Thyroid gland (tissue), 4 donors: ENCODE measurements at regions not wholly inside any gene's neighbourhood (a gene's known extent, or its start where the extent isn't known, plus 50 kb on each side); places are given as distances from the start of the nearest gene placed in this dataset.
"Not testable (repeated sequence)": the region's sequence is repeated elsewhere in the genome, so short reads cannot be mapped to it uniquely, and the experiment has no call there.

ENCODE experiments used
- DNase-seq, 2 donors: peaks; one replicate each; pipeline ENCODE4 v3.0.0-alpha.2; 2019
- H3K27ac ChIP-seq, 3 donors: fragments of 200-600 bp; sonication (generic); 1 replicate in 2 of 3; 2 replicates in 1 of 3; pipeline ENCODE4 v1.5.1; 2016 to 2019; ENCODE audit warnings: mild to moderate bottlenecking in 1 of 3, moderate library complexity in 1 of 3
- H3K27me3 ChIP-seq: fragments of 200-600 bp; sonication (generic); one replicate; pipeline ENCODE4 v1.5.1; 2019
- H3K36me3 ChIP-seq, 2 donors: fragments of 200-600 bp; sonication (generic); one replicate each; pipeline ENCODE4 v1.5.1; 2016 to 2019
- H3K4me1 ChIP-seq, 2 donors: fragments of 200-600 bp; sonication (generic); one replicate each; pipeline ENCODE4 v1.5.1; 2017 to 2019
- H3K4me3 ChIP-seq, 3 donors: fragments of 200-600 bp; sonication (generic); replicated peaks in 1 of 3; 1 replicate in 2 of 3; 2 replicates in 1 of 3; pipeline ENCODE4 v1.5.1; 2016; ENCODE audit warnings: mild to moderate bottlenecking in 1 of 3
- H3K9me3 ChIP-seq: fragments of 200-600 bp; sonication (generic); one replicate; pipeline ENCODE4 v1.5.1; 2017
- POLR2A ChIP-seq, 2 donors: fragments of 450-650 bp; IDR thresholded peaks; one replicate each; pipeline ENCODE4 v1.6.1; 2017; ENCODE audit warnings: antibody characterized with exemption in 2 of 2, mild to moderate bottlenecking in 2 of 2, moderate library complexity in 1 of 2
- WGBS, 2 donors: methylation state at CpG; one replicate each; pipeline ENCODE4 v1.1.5; 2017; 5-methylcytosine and 5-hydroxymethylcytosine counted together
- intact Hi-C: fragments of 100-400 bp; cut with DNase I; formaldehyde crosslinking; loops from one replicate; pipeline ENCODE4 v1.15.1; 2023
- TF ChIP-seq, protein P1 (sequence below), 6 experiments: fragments of 200-600 bp in 3 of 6; fragments of 450-650 bp in 3 of 6; sonication (generic) in 3 of 6; IDR thresholded peaks; one replicate each; pipeline ENCODE4 v1.5.1; 2016 to 2019; ENCODE audit warnings: antibody characterized with exemption in 6 of 6, mild to moderate bottlenecking in 2 of 6, inconsistent platforms in 1 of 6, moderate library complexity in 1 of 6

DNA sequence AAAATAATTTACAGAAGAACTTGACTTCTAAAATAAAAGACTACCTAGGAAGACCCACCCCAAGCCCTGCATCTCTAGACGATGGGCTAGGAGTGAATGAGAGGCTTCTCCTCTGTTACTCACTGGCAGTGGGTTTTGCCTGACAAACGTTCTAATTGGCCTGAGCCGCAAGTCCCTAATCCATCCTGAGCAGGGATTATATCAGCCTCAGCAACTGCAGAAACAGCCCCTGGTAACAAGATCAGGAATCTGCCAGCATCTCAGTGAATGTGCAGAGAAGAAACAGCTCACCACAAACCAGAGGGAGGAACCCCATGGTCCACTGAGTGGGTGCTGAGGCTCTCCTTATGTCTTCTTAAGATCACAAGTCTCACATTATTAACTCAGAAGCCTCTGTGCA is 240.6 kb downstream of the BRINP2 start:
- H3K27ac ChIP-seq, result no peak overlapping the region
- H3K27me3 ChIP-seq, result no peaks in the 10 kb centered on the region
- 26 to 61% methylated on average over 3 of the region's 3 CpGs for WGBS, 2 donors
- no peaks in the 10 kb centered on the region for H3K4me1 ChIP-seq
- no peaks in the 10 kb centered on the region for H3K9me3 ChIP-seq
- intact Hi-C loops, result no loop called here
- DNase-seq, result no peak
- no peaks in the 10 kb centered on the region for H3K36me3 ChIP-seq
- no peak for TF ChIP-seq POLR2A (IDR thresholded peaks at IDR 0.05)
- TF ChIP-seq, protein P1, sequence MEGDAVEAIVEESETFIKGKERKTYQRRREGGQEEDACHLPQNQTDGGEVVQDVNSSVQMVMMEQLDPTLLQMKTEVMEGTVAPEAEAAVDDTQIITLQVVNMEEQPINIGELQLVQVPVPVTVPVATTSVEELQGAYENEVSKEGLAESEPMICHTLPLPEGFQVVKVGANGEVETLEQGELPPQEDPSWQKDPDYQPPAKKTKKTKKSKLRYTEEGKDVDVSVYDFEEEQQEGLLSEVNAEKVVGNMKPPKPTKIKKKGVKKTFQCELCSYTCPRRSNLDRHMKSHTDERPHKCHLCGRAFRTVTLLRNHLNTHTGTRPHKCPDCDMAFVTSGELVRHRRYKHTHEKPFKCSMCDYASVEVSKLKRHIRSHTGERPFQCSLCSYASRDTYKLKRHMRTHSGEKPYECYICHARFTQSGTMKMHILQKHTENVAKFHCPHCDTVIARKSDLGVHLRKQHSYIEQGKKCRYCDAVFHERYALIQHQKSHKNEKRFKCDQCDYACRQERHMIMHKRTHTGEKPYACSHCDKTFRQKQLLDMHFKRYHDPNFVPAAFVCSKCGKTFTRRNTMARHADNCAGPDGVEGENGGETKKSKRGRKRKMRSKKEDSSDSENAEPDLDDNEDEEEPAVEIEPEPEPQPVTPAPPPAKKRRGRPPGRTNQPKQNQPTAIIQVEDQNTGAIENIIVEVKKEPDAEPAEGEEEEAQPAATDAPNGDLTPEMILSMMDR (IDR thresholded peaks at IDR 0.05), result no peak
- no peak overlapping the region for H3K4me3 ChIP-seq

DNA sequence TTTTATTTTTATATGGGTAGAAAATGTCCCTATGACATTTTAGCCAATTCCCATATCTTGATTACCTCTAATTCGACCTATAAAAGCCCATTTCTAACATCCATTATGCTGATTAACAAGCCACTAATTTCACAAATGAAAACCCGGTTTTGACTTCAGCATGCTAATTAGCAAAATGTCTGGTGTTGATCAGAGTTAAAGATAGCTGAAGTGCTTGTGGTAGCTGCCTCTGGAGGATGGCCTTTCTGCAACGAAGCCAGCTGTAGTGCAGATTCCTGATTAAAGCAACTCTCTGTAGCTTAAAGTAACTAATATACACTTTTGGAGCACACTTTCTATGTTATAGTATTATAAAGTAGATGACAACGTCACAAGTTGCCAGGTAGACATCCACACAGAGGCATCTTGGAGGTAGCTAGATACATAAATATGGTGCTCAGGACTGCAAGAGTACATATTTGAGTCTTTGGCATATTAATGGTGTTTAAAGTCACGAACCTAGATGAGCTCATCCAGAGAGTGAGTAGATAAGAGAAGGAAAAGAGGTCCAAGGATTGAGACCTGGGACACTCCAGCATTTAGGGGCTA is 239.5 kb downstream of the BRINP2 start:
- TF ChIP-seq, protein P1 (IDR thresholded peaks at IDR 0.05), result no peak
- TF ChIP-seq POLR2A (IDR thresholded peaks at IDR 0.05), result no peak
- Histone ChIP-seq H3K27ac (no peak overlapping the region), H3K27me3 (no peaks in the 10 kb centered on the region), H3K9me3 (no peaks in the 10 kb centered on the region), H3K4me3 (no peak overlapping the region), H3K4me1 (no peaks in the 10 kb centered on the region), H3K36me3 (no peaks in the 10 kb centered on the region)
- intact Hi-C loops, result no loop called here
- 66 to 71% methylated on average over 5 of the region's 5 CpGs for WGBS, 2 donors
- no peak for DNase-seq

DNA sequence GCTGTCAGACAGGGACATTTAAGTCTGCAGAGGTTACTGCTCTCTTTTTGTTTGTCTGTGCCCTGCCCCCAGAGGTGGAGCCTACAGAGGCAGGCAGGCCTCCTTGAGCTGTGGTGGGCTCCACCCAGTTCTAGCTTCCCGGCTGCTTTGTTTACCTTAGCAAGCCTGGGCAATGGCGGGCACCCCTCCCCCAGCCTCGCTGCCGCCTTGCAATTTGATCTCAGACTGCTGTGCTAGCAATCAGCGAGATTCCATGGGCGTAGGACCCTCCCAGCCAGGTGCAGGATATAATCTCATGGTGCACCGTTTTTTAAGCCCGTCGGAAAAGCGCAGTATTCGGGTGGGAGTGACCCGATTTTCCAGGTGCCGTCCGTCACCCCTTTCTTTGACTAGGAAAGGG is 235.6 kb downstream of the BRINP2 start:
- WGBS, 2 donors, result 83 to 90% methylated on average over 14 of the region's 14 CpGs
- intact Hi-C loops, DNase-seq, H3K27ac ChIP-seq, H3K36me3 ChIP-seq, H3K4me3 ChIP-seq, H3K4me1 ChIP-seq, H3K27me3 ChIP-seq, H3K9me3 ChIP-seq: not testable (repeated sequence)

DNA sequence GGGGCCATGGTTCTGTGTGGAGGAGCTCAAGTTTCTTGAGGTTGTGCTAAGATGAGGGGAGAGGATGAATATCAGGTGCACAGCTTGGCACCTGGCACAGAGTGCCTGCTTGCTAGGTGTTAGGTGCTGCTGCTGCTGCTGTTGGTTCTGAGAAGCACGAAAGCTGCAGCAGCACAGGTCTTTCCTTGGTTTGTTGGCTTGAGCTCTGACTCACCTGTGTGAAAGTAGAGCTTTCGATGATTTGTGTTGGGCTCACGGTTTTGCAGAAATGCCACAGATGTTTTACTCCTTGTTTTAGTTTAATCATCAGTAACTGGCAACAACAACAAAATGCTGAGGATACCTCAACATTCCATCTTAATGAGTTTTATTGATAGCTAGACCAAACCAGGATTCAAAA is 221.6 kb downstream of the BRINP2 start:
- H3K4me3 ChIP-seq, result no peak overlapping the region
- no peaks in the 10 kb centered on the region for H3K9me3 ChIP-seq
- no peak for DNase-seq
- H3K27me3 ChIP-seq, result no peaks in the 10 kb centered on the region
- no peak for TF ChIP-seq POLR2A (IDR thresholded peaks at IDR 0.05)
- TF ChIP-seq, protein P1 (IDR thresholded peaks at IDR 0.05), result no peak
- H3K36me3 ChIP-seq, result no peaks in the 10 kb centered on the region
- intact Hi-C loops, result no loop called here
- no peak overlapping the region for H3K27ac ChIP-seq
- H3K4me1 ChIP-seq, result no peaks in the 10 kb centered on the region
- 78 to 81% methylated on average over 3 of the region's 3 CpGs for WGBS, 2 donors

DNA sequence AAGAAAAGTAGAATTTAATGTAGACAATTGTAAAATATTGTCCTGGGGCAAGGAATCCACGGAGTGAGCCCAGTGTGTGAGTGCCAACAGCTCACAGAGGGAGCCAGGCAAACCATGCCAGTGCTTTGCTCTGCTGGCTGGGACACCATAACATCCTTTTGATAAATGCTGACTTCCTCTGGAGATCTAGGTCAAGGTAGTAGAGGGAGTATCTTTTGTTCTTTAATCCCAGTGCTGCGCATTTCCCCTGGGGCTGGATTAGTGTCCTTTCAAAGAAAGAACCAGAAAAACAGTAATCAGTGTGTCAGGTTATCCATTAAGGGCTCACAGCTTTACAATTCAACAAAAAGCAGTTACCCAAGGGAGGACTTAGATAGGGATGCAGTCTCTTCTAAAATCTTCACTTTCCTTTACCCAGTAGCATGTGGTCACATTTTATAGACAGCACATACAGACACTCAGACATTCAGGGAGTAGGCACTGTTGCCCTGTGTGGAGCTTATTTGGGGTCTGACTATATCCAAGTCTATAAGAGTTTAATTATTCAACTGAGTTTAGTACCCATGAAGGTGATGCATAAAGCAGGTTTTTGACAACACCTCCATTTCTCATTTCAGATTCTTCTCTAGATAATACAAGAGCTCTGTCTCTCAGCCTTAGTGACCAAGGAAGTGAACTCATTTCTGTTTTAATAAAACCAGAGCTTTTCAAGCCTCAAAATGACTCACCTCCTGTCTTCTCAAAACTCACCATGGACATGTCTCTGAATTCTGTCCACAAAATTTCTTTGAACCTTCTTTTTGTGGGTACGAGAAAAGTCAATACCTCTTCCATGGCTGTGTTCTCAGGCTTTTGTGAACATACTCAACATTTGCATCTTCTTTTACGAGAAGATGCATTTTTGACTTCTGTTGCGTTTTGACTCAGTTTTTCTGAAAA is 215.3 kb downstream of the BRINP2 start:
- no peak overlapping the region for H3K27ac ChIP-seq
- no peaks in the 10 kb centered on the region for H3K4me1 ChIP-seq
- DNase-seq, result no peak
- no peak overlapping the region for H3K4me3 ChIP-seq
- no peaks in the 10 kb centered on the region for H3K27me3 ChIP-seq
- no peaks in the 10 kb centered on the region for H3K36me3 ChIP-seq
- intact Hi-C loops, result no loop called here
- no peak for TF ChIP-seq POLR2A (IDR thresholded peaks at IDR 0.05)
- TF ChIP-seq, protein P1 (IDR thresholded peaks at IDR 0.05), result no peak
- no peaks in the 10 kb centered on the region for H3K9me3 ChIP-seq
- WGBS, 2 donors, result 67 to 77% methylated on average over 5 of the region's 5 CpGs
